Stimulated activated CD4-positive, alpha-beta T cell treated with anti-CD3 and anti-CD28 coated beads, TNF-alpha, amount 100 ng/mL, for 24 hours (primary cell): ENCODE measurements at regions not wholly inside any gene's neighbourhood (a gene's known extent, or its start where the extent isn't known, plus 50 kb on each side); places are given as distances from the start of the nearest gene placed in this dataset.
"Not testable (repeated sequence)": the region's sequence is repeated elsewhere in the genome, so short reads cannot be mapped to it uniquely, and the experiment has no call there.

Experiments used
- DNase-seq, 3 experiments: peaks; one replicate each; pipeline ENCODE4 v3.0.0-alpha.2; 2020; ENCODE audit warnings: low read depth in 3 of 3

GRCh38 chr12:118536306-118536906 is 160.1 kb downstream of the SUDS3 start:
- no peak for DNase-seq

GRCh38 chr12:118537481-118537917 is 161.1 kb downstream of the SUDS3 start:
- no peak for DNase-seq

- no peak for DNase-seq
Observed at GRCh38 chr12:118541071-118541470, 164.7 kb downstream of the SUDS3 start.

- DNase-seq = no peak
Observed at GRCh38 chr12:118541934-118542333, 165.6 kb downstream of the SUDS3 start.

DNA sequence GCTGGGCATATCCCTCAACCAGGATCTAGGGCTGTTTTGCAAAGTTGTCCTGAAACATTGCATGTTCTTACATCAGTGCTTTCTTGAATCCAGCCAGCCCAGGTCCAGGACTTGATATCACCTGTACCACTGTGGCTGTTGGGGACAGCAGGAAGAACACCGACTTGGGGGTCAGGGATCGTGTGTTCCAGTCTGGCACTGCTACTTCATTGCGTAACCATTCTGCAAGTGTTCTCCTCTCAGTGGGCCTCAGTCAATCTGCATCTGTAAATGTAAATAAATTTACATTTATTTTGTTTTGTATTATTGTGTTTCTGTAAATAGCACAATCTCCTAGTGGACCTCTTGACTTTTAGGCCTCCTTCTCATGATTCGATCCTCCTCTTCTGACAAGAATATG is 167.3 kb downstream of the SUDS3 start:
- DNase-seq = no peak

GRCh38 chr12:118544569-118544968 is 168.2 kb downstream of the SUDS3 start:
- no peak for DNase-seq

DNA sequence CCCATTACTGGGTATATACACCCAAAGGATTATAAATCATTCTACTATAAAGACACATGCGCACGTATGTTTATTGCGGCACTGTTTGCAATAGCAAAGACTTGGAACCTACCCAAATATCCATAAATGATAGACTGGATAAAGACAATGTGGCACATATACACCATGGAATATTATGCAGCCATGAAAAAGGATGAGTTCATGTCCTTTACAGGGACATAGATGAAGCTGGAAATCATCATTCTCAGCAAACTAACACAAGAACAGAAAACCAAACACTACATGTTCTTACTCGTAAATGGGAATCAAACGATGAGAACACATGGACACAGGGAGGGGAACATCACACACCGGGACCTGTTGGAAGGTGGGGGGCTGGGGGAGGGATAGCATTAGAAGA is 171.3 kb downstream of the SUDS3 start:
- DNase-seq = not testable (repeated sequence)

DNA sequence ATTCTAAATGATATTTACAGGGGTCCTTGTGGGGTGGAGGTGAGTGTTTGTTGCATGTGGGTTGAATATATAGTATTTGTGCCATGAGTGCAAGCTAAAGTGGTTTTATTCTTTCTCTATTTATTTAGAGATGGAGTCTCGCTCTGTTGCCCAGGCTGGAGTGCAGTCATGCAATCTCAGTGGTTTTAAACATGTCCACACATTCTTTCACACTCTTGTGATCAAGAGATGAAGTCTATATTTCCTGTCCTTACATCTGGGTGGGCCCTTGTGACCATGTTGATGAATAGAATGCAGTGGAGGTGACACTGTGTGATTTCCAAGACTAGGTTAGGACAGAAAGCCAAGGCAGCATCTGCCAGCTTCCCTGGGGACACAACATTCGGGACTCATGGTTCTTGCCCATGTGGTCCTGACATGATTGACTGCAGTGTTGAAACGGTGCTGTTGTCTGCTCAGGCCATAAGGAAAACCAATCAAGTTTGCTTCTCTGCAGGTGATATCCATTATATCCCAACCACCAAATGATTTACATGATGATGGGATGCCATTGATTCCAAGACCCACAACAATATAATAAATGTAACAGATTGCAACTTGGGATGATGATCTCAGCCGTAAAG is 172.6 kb downstream of the SUDS3 start:
- no peak for DNase-seq

DNA sequence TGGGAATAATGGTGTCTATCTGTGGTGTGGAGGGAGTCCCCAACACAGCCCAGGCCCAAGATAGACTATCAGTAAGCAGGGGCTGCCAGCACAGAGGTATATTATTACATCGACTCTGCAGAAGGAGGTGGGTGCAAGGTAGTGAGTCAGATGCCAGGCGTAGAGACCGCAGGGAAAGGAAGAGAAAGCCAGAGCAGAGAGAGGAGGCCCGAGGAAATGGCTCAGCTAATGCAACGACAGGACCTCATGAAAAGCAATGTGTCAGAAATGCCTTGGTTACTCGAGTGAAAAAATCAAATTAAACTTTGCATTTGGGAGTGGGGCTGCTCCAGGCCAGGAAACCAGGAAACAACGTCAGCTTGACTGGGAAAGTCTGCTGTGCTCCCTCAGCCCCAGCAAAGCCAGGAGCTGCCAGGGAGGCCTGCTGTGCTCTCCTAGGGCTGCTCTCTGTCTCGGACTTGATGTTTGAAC is 173.2 kb downstream of the SUDS3 start:
- no peak for DNase-seq

DNA sequence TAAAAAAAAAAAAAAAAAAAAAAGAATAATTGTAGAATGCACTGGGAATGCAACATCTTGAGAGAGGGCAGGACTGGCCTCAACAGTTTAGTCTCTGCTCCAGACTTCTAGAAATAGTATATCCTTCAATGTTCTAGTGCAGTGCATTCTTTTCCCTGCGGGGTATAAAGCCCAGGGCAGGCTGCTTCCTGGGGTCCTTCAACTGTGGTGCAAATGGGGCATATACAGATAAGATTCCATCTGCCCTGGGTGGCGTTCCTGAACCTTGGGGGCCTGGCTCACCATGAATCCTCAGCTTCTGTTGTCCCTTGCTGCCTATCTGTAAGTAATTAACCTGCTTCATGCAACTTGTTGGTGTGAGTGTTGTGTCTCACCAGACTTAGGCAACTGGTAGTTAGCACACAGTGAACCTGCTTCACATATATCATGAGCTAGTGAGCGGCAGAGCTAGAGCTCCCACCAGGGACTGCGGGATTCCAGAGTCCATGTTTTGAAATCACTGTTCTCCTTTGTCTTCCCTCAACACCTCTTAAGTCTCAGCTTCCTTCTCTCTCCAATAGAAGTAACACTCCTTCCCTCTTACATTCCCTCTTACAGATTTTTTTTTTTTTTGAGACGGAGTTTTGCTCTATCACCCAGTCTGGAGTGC is 177.6 kb downstream of the SUDS3 start:
- no peak for DNase-seq

DNA sequence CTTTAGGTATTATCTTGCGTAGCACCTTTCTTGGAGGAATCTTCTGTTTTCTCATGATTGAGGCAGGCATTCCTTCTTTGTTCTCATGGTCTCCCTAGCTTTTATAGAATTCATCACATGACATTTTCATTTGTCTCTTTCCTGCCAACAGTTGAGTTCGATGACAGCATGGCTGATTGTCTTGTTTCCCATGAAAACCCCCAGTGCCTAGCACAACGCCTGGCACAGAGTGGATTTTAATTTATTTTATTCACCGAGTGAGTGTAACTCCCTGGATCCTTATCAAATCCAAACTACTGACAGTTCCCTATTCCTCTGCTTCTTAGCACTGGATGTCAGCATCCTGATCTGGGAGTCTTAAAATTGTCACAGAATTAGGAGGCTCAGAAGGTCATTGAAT is 182.6 kb downstream of the SUDS3 start:
- DNase-seq = no peak

DNA sequence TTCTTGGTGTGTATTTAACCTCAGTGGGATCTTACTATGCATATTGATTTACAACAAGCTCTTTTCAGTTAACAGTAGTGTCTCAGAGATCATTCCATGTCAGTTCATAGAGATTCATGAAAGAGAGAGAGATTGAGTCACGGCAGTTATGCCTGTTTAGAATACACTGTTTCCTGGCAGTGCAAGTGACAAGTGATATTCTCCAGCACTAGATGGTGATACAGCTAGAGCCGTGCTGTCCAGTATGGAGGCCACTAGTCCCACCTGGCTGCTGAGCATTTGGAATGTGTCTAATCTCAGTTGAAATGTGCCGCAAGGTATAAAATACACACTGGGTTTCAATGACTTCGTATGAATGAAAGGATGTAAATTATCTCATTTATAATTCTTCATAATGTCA is 184.4 kb downstream of the SUDS3 start:
- DNase-seq = no peak

DNA sequence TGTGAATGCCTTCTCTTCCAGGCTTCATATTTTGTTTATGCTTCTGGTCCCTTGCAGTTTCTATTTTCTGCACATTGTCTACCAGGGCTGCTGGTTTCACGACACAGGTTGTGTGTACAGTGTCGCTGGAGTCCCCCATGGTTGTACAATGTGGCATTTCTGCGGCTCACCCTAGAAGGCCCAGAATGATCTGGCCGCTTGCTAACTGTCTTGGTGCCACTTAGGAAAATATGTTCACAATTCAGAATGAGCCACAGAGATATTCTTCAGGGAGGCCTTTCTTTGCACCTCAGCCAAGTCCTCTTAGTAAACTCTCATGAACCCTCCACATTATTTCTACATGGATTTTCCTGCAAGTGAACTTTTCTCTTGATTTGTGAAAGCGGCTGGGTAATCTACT is 195.4 kb downstream of the SUDS3 start:
- DNase-seq = no peak

- DNase-seq = no peak
Observed at GRCh38 chr12:118574288-118574687, 197.9 kb downstream of the SUDS3 start.

- no peak for DNase-seq
Observed at GRCh38 chr12:118575730-118576129, 199.4 kb downstream of the SUDS3 start.

- no peak for DNase-seq
Observed at GRCh38 chr12:118581371-118581770, 205.0 kb downstream of the SUDS3 start.

DNA sequence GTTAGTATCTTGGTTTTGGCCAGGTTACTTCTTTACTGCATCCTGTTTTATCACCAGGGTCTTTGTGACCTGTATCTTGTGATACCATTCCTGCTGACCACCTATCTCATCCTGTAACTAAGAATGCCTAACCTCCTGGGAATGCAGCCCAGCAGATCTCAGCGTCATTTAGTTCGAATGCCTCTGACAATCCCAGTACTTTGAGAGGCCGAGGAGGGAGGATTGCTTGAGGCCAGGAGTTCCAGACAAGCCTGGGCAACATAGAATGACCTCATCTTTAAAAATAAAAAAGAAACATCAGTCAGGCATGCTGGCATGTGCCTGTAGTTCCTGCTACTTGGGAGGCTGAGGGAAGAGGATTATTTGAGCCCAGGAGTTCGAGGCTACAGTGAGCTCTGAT is 206.5 kb downstream of the SUDS3 start:
- no peak for DNase-seq

GRCh38 chr12:118586433-118586832 is 210.1 kb downstream of the SUDS3 start:
- DNase-seq = no peak

DNA sequence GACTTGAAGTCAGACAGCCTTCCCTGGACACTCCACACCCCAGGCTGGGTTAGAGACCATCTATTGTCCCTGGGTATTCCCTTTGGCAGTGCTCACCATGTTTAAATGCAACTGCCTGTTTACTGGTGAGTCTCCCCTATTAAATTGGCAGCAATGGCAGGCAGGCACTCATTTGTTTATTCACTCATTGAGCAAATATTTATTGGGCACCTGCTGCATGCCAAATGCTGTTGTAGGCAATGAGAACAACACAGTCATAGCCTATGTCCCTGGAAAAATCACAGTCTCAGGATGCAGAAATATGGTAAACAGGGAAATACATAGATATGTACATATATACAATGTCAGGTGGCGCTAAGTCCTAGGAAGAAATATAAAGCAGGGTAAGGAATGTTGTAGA is 212.8 kb downstream of the SUDS3 start:
- no peak for DNase-seq

DNA sequence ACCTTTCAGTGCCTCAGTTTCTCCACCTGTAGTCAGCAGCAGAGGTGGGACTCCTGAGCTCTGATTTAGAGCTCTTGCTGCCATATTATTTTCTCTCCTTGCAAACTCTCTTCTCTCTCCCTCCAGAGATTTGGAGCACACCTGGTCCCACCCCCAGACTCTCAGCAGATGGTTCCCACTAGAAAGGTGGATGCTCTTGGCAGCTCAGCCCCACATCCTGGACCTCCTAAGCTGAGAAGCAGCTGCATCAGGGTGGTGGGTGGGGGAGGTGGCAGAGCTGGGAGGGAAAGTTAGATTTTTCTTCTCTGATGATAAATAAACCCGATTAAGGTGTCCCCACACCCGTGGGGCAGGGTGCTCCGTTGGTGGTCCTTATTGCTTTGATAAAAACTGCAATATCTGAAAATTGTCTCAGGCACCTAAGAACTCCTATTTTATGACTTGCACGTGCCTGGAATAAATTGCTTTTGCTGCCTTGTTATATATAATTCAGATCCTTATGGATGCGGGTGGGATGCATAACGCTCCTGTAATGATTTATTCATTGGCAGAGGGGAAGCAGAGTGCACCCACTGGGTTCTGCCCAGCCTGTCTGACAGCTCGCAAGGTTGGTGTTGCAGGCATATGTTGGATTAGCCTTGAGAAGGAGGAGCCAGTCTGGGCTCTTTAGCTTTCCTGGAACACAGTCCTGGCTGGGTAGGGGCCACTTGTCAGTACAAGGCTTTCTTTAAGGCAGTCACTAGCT is 214.2 kb downstream of the SUDS3 start:
- DNase-seq = no peak

GRCh38 chr12:118603610-118604361 is 227.4 kb downstream of the SUDS3 start:
- no peak for DNase-seq

GRCh38 chr12:118606690-118607089 is 230.3 kb downstream of the SUDS3 start:
- no peak for DNase-seq
